Tibial nerve (tissue), 4 donors: ENCODE measurements at regions not wholly inside any gene's neighbourhood (a gene's known extent, or its start where the extent isn't known, plus 50 kb on each side); places are given as distances from the start of the nearest gene placed in this dataset.

Experiments used
- DNase-seq, 2 donors: peaks; one replicate each; pipeline ENCODE4 v3.0.0-alpha.2; 2019; ENCODE audit warnings: low spot score in 2 of 2
- H3K27ac ChIP-seq, 4 donors: fragments of 200-600 bp; sonication (generic) in 3 of 4; one replicate each; pipeline ENCODE4 v1.5.1; 2017 to 2019; ENCODE audit warnings: mild to moderate bottlenecking in 1 of 4
- H3K27me3 ChIP-seq, 2 donors: fragments of 200-600 bp; sonication (generic) in 1 of 2; one replicate each; pipeline versions ENCODE4 v1.5.1 to v1.6.0; 2017 to 2019
- H3K36me3 ChIP-seq, 3 donors: fragments of 200-600 bp; sonication (generic); one replicate each; pipeline ENCODE4 v1.5.1; 2018 to 2019
- H3K4me1 ChIP-seq, 4 donors: fragments of 200-600 bp; sonication (generic) in 3 of 4; one replicate each; pipeline ENCODE4 v1.5.1; 2017 to 2019
- H3K4me3 ChIP-seq, 4 donors: fragments of 200-600 bp; sonication (generic) in 3 of 4; one replicate each; pipeline ENCODE4 v1.5.1; 2017 to 2019; ENCODE audit warnings: mild to moderate bottlenecking in 1 of 4, moderate library complexity in 1 of 4
- H3K9me3 ChIP-seq, 4 donors: fragments of 200-600 bp; sonication (generic) in 3 of 4; one replicate each; pipeline ENCODE4 v1.5.1; 2017 to 2019
- CTCF ChIP-seq, 5 experiments: fragments of 200-600 bp in 3 of 5; fragments of 450-650 bp in 2 of 5; sonication (generic) in 3 of 5; IDR thresholded peaks; one replicate each; pipeline ENCODE4 v1.5.1; 2016 to 2019; ENCODE audit warnings: antibody characterized with exemption in 5 of 5, mild to moderate bottlenecking in 3 of 5, moderate library complexity in 2 of 5
- EP300 ChIP-seq, 2 donors: sonication (generic); formaldehyde crosslinking; IDR thresholded peaks; one replicate each; pipeline ENCODE4 v1.6.1; 2017; ENCODE audit warnings: antibody characterized with exemption in 2 of 2, mild to moderate bottlenecking in 1 of 2
- POLR2A ChIP-seq, 2 donors: fragments of 450-650 bp; IDR thresholded peaks; one replicate each; pipeline ENCODE4 v1.6.1; 2017; ENCODE audit warnings: antibody characterized with exemption in 2 of 2, mild to moderate bottlenecking in 2 of 2, moderate library complexity in 2 of 2
- WGBS, 2 donors: methylation state at CpG; one replicate each; pipeline ENCODE4 v1.1.5; 2018; 5-methylcytosine and 5-hydroxymethylcytosine counted together

DNA sequence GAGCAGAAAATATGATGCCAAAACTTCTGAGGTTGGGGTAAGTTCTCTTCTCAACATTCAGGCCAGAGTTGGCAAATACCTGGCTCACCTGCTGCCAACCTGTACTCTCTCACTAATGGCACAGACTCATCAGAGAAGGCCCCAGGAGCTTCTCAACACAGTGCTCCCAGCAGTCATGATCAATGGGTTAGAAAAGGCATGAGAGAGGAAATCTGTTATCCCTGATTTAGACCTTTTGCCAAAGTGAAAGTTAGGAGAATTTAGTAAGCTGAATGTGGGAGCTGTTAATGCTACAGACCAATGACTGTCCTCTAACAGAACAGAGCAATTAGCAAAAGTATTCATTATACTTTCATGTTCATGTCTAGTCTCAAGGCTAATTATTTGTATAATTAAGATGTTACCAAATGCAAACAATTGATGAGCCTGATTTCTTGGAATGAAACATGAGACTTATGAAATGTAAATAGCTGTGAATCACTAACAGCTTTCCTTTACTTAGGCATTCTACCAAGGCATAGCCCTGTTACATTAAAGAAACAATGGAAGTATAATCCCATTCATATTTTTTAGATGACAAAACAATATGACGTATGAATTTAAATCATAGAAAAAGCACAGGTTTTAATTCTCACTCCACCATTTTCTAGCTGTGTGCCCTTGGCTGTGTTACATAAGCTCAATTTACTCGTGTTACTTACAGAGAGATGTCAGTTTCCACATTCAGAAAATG lies 68.7 kb upstream of the MARCHF10 start:
- H3K27ac ChIP-seq, result no peak overlapping the region
- H3K4me3 ChIP-seq, result no peak overlapping the region
- 59 to 61% methylated on average over 2 of the region's 2 CpGs for WGBS, 2 donors
- DNase-seq, result no peak
- no peaks in the 10 kb centered on the region for H3K4me1 ChIP-seq
- H3K27me3 ChIP-seq, result no peaks in the 10 kb centered on the region
- TF ChIP-seq EP300 (IDR thresholded peaks at IDR 0.05), result no peak
- no peak for TF ChIP-seq POLR2A (IDR thresholded peaks at IDR 0.05)
- TF ChIP-seq CTCF (IDR thresholded peaks at IDR 0.05), result no peak
- H3K9me3 ChIP-seq, result no peaks in the 10 kb centered on the region
- no peaks in the 10 kb centered on the region for H3K36me3 ChIP-seq

DNA sequence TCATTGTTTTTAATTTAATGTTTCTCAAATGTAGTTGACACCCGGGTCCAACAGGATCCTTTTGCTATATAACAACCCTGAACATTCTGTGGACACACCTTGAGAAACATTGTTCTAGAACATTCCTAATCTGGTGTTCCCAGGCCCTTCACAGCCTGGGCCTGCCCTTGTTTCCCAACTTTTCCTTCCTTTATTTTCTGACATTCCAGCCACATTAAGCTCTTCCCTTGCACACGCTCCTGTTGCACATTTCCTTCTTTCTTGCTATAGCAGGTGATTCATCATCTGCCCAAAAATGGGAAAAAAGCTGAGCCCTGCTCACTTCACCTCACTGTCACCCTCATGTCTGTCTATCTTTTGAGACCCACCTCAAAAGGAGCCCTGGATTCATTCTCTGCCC lies 67.9 kb upstream of the MARCHF10 start:
- no peak for DNase-seq
- Histone ChIP-seq H3K9me3 (no peaks in the 10 kb centered on the region), H3K27me3 (no peaks in the 10 kb centered on the region), H3K4me1 (no peaks in the 10 kb centered on the region), H3K27ac (no peak overlapping the region), H3K36me3 (no peaks in the 10 kb centered on the region), H3K4me3 (no peak overlapping the region)
- 84% methylated on average over 2 of the region's 2 CpGs for WGBS, 2 donors
- no peak for TF ChIP-seq EP300 (IDR thresholded peaks at IDR 0.05)
- TF ChIP-seq POLR2A (IDR thresholded peaks at IDR 0.05), result no peak
- no peak for TF ChIP-seq CTCF (IDR thresholded peaks at IDR 0.05)

DNA sequence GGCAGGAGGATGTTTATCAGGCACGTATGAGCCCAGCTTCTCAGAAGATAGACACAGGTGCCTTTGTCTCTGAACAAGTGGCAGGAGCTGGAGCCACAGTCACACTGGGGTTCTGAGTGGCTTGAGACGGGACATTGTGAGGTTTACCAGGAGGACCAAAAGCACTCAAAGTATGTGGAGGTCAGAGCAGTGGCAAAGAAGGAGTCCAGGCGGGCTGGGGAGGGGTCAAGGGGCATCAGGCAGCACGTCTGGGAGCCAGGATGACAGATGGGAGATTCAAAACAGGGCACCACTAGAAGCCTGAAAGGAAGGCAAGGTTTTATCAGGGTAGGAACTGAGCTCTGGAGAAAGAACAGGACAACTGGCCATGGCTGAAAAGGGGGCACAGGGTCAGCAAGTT lies 67.2 kb upstream of the MARCHF10 start:
- Histone ChIP-seq H3K4me1 (no peaks in the 10 kb centered on the region), H3K9me3 (no peaks in the 10 kb centered on the region)

DNA sequence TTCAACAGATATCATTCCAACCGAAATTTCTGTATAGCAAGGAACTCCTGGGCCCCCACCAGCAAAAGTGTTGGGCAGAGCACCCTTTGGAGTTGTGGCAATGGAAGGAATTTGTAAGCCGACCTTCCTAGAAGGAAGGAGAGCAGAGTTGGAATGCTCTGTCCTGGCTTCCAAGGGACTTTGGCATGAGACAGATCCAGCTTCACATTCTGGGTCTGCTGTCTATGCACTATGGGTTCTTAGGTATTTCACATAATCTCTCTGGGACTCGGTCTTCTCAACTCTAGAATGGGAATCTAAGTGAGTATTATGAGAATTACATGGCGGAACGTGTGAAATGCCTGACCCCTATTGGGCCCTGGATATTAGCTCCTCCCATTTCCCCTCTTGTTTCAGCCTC lies 63.2 kb upstream of the MARCHF10 start:
- H3K4me1 ChIP-seq, result no peaks in the 10 kb centered on the region
- TF ChIP-seq CTCF (IDR thresholded peaks at IDR 0.05) (no peak), POLR2A (IDR thresholded peaks at IDR 0.05) (no peak), EP300 (IDR thresholded peaks at IDR 0.05) (no peak)
- no peaks in the 10 kb centered on the region for H3K36me3 ChIP-seq
- no peak for DNase-seq
- no peak overlapping the region for H3K27ac ChIP-seq
- H3K4me3 ChIP-seq, result no peak overlapping the region
- 84 to 88% methylated on average over 5 of the region's 5 CpGs for WGBS, 2 donors
- H3K27me3 ChIP-seq, result no peaks in the 10 kb centered on the region
- no peaks in the 10 kb centered on the region for H3K9me3 ChIP-seq

More for the DNA sequence above, 67.2 kb upstream of the MARCHF10 start:
- H3K4me3 ChIP-seq, result no peak overlapping the region
- H3K27me3 ChIP-seq, result no peaks in the 10 kb centered on the region
- TF ChIP-seq EP300 (IDR thresholded peaks at IDR 0.05) (no peak), CTCF (IDR thresholded peaks at IDR 0.05) (no peak), POLR2A (IDR thresholded peaks at IDR 0.05) (no peak)
- no peak overlapping the region for H3K27ac ChIP-seq
- 69 to 73% methylated on average over 4 of the region's 4 CpGs for WGBS, 2 donors
- H3K36me3 ChIP-seq, result no peaks in the 10 kb centered on the region
- DNase-seq, result no peak

GRCh38 chr17:62870552-62870971 lies 62.4 kb upstream of the MARCHF10 start:
- Histone ChIP-seq H3K36me3 (no peaks in the 10 kb centered on the region), H3K27ac (no peak overlapping the region), H3K4me3 (no peak overlapping the region), H3K9me3 (no peaks in the 10 kb centered on the region), H3K4me1 (no peaks in the 10 kb centered on the region), H3K27me3 (no peaks in the 10 kb centered on the region)
- no peak for DNase-seq
- WGBS, 2 donors, result 40 to 44% methylated on average over 8 of the region's 8 CpGs
- no peak for TF ChIP-seq POLR2A (IDR thresholded peaks at IDR 0.05)
- TF ChIP-seq EP300 (IDR thresholded peaks at IDR 0.05), result no peak
- TF ChIP-seq CTCF (IDR thresholded peaks at IDR 0.05), result no peak
